ENCODE measurements at regions not wholly inside any gene's neighbourhood (a gene's known extent, or its start where the extent isn't known, plus 50 kb on each side); places are given as distances from the start of the nearest gene placed in this dataset.
A peak's percentile ranks its signal among the peaks of the same experiment; 100 is the strongest.
"Not testable (repeated sequence)": the region's sequence is repeated elsewhere in the genome, so short reads cannot be mapped to it uniquely, and the experiment has no call there.

GRCh38 chr4:107562316-107562715, 157.7 kb downstream of the PAPSS1 start:
- no peak for DNase-seq

GRCh38 chr4:107561481-107561880, 158.6 kb downstream of the PAPSS1 start:
- no peak for DNase-seq

- no peak for DNase-seq
Measured at GRCh38 chr4:107559653-107560052, 160.4 kb downstream of the PAPSS1 start.

GRCh38 chr4:107552306-107552705, 167.7 kb downstream of the PAPSS1 start:
- DNase-seq, result no peak

GRCh38 chr4:107548211-107548905, 171.7 kb downstream of the PAPSS1 start:
- no peak for DNase-seq

- DNase-seq, result no peak
Measured at GRCh38 chr4:107546638-107547037, 173.4 kb downstream of the PAPSS1 start.

- no peak for DNase-seq
Measured at GRCh38 chr4:107541511-107541910, 178.5 kb downstream of the PAPSS1 start.

GRCh38 chr4:107531927-107532326, 188.1 kb downstream of the PAPSS1 start:
- no peak for DNase-seq

- DNase-seq, result no peak
Measured at GRCh38 chr4:107520368-107520767, 199.7 kb downstream of the PAPSS1 start.

GRCh38 chr4:107519053-107519452, 201.0 kb downstream of the PAPSS1 start:
- peak; percentile 46 to 48 for DNase-seq

- no peak for DNase-seq
Measured at GRCh38 chr4:107518076-107518475, 202.0 kb downstream of the PAPSS1 start.

GRCh38 chr4:107512549-107512948, 207.5 kb downstream of the PAPSS1 start:
- DNase-seq, result no peak

- no peak for DNase-seq
Measured at GRCh38 chr4:107509615-107510014, 210.4 kb downstream of the PAPSS1 start.

GRCh38 chr4:107500551-107500950, 219.5 kb downstream of the PAPSS1 start:
- DNase-seq, result no peak

- DNase-seq, result no peak
Measured at GRCh38 chr4:107497054-107497453, 223.0 kb downstream of the PAPSS1 start.

- no peak for DNase-seq
Measured at GRCh38 chr4:107492566-107492965, 227.5 kb downstream of the PAPSS1 start.

- no peak for DNase-seq
Measured at GRCh38 chr4:107490116-107490515, 229.9 kb downstream of the PAPSS1 start.

- not testable (repeated sequence) for DNase-seq
Measured at GRCh38 chr4:107483621-107484020, 236.4 kb downstream of the PAPSS1 start.

GRCh38 chr4:107482546-107482945, 237.5 kb downstream of the PAPSS1 start:
- no peak for DNase-seq

- DNase-seq, result no peak
Measured at GRCh38 chr4:107478327-107478980, 241.6 kb downstream of the PAPSS1 start.

- no peak for DNase-seq
Measured at GRCh38 chr4:107473126-107473525, 246.9 kb downstream of the PAPSS1 start.

- DNase-seq, result no peak
Measured at GRCh38 chr4:107472265-107472948, 247.6 kb downstream of the PAPSS1 start.

GRCh38 chr4:107470173-107470572, 249.9 kb downstream of the PAPSS1 start:
- no peak for DNase-seq

- DNase-seq, result no peak
Measured at GRCh38 chr4:107468812-107469211, 251.2 kb downstream of the PAPSS1 start.
